ENCODE measurements at regions not wholly inside any gene's neighbourhood (a gene's known extent, or its start where the extent isn't known, plus 50 kb on each side); places are given as distances from the start of the nearest gene placed in this dataset.
A peak's percentile ranks its signal among the peaks of the same experiment; 100 is the strongest.

DNA sequence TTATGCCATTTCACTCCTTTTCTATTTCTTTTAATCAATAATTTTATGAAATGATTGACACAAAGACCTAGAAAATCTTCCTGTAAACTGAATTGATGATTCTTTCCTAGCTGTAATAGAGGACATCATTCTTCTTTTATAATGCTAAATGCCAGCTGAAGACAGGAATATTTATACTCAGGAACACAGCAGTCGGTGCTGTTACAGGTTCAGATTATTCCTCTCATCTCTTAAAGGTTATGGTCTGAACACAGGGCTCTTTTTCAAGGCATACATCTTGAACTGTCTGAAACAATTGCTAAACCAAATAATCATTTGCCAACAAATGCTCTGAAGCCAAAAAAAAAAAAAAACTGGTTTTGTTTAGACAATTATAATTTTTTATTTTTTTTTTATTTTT lies 305.0 kb upstream of the MMADHC start:
- Histone ChIP-seq H3K36me3 (ENCODE audit: control insufficient read depth, insufficient read depth, low read length) (no peaks in the 10 kb centered on the region), H3K4me3 (ENCODE audit: low read depth, low read length) (no peak overlapping the region), H3K27me3 (ENCODE audit: control insufficient read depth, insufficient read depth, low read length) (no peaks in the 10 kb centered on the region)
- no peak for DNase-seq (ENCODE audit: low read depth)
- FAIRE-seq, result no peak
- TF ChIP-seq, protein P1, sequence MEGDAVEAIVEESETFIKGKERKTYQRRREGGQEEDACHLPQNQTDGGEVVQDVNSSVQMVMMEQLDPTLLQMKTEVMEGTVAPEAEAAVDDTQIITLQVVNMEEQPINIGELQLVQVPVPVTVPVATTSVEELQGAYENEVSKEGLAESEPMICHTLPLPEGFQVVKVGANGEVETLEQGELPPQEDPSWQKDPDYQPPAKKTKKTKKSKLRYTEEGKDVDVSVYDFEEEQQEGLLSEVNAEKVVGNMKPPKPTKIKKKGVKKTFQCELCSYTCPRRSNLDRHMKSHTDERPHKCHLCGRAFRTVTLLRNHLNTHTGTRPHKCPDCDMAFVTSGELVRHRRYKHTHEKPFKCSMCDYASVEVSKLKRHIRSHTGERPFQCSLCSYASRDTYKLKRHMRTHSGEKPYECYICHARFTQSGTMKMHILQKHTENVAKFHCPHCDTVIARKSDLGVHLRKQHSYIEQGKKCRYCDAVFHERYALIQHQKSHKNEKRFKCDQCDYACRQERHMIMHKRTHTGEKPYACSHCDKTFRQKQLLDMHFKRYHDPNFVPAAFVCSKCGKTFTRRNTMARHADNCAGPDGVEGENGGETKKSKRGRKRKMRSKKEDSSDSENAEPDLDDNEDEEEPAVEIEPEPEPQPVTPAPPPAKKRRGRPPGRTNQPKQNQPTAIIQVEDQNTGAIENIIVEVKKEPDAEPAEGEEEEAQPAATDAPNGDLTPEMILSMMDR (IDR thresholded peaks at IDR 0.05; ENCODE audit: insufficient read depth, low read length, severe bottlenecking), result no peak

DNA sequence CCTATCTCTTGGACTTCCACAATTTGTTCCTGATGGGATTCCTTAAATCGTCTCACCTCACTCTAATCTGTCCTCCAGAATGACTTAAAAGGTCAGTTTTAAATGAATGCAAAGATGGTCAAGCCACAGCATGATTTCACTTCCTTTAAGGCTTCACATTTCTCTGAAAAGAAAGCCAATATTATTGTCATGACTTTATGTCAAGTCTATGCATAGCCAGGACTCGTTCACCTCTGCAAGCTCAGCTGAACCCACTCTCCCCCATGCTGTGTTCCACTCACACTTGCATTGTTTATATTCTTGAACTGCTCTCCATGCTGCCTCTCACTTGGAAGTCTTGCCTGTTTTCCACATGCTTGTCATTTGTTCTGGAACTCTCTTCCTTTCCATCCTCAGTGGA lies 298.4 kb upstream of the MMADHC start:
- Histone ChIP-seq H3K36me3 (ENCODE audit: control insufficient read depth, insufficient read depth, low read length) (no peaks in the 10 kb centered on the region), H3K4me3 (ENCODE audit: low read depth, low read length) (no peak overlapping the region), H3K27me3 (ENCODE audit: control insufficient read depth, insufficient read depth, low read length) (no peaks in the 10 kb centered on the region)
- FAIRE-seq (no peak), DNase-seq (ENCODE audit: low read depth) (peak; percentile 55)
- TF ChIP-seq, protein P1 (IDR thresholded peaks at IDR 0.05; ENCODE audit: insufficient read depth, low read length, severe bottlenecking), result no peak

DNA sequence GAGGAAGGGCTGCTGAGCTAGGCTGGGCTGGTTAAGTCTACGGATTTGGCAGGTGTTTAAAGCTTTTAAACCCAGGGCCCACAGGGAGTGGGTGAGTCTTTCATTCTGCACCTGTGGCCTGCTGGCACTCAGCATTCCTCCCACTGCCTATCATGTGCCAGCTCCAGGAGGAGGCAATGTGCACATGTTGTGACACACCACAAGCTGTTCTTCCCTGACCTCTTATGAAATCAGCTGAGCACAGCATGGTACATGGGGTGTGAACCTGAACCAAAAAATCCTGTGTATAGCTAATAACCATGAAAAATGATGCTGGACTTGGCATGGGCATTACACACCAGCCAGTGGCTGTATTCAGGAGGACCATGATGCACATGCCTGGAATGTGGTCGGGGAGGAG lies 297.9 kb upstream of the MMADHC start:
- DNase-seq (ENCODE audit: low read depth), result peak; percentile 79
- peak; percentile 90 for FAIRE-seq
- Histone ChIP-seq H3K27me3 (ENCODE audit: control insufficient read depth, insufficient read depth, low read length) (no peaks in the 10 kb centered on the region), H3K4me3 (ENCODE audit: low read depth, low read length) (no peak overlapping the region), H3K36me3 (ENCODE audit: control insufficient read depth, insufficient read depth, low read length) (no peaks in the 10 kb centered on the region)
- TF ChIP-seq, protein P1 (IDR thresholded peaks at IDR 0.05; ENCODE audit: insufficient read depth, low read length, severe bottlenecking), result peak; percentile 15

DNA sequence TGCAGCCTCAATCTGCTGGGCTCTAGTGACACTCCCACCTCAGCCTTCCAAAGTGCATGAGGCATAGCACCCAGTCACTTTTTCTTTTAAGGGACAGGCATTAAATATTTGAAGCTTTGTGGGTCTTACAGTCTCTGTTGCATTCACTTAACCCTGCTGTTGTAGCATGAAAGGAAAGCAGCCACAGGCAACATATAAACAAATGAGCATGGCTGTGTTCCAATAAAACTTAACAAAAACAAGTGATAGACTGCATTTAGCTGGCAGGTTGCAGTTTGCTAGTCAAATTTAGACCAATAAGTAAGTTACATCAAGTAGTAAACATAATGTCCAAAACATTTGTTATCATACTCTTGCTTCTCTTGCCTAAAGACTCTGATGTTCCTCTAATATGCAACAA lies 297.3 kb upstream of the MMADHC start:
- FAIRE-seq (no peak), DNase-seq (ENCODE audit: low read depth) (no peak)
- H3K4me3 ChIP-seq (ENCODE audit: low read depth, low read length), result no peak overlapping the region
- no peaks in the 10 kb centered on the region for H3K36me3 ChIP-seq (ENCODE audit: control insufficient read depth, insufficient read depth, low read length)
- no peaks in the 10 kb centered on the region for H3K27me3 ChIP-seq (ENCODE audit: control insufficient read depth, insufficient read depth, low read length)
- TF ChIP-seq, protein P1 (IDR thresholded peaks at IDR 0.05; ENCODE audit: insufficient read depth, low read length, severe bottlenecking), result no peak

DNA sequence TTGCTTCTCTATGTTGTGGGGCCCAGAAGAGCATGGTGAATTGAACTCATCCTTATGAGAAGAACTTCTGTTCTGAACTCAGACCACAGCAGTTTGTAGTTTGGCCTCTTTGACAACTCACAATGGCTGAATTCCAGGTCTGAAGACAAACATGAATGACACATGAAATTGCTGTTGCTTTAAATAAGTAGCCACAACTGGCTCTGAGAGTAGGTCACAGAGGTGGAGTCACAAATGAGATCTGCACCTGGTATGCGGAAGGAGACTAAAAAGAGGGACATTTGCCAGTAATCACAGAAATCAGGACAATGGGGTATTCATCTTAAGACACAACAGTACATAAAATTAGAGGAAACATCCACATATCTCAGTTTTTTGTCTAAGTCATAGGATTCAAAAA lies 290.3 kb upstream of the MMADHC start:
- DNase-seq (ENCODE audit: low read depth) (peak; percentile 64), FAIRE-seq (no peak)
- H3K4me3 ChIP-seq (ENCODE audit: low read depth, low read length), result no peak overlapping the region
- no peaks in the 10 kb centered on the region for H3K36me3 ChIP-seq (ENCODE audit: control insufficient read depth, insufficient read depth, low read length)
- TF ChIP-seq, protein P1 (IDR thresholded peaks at IDR 0.05; ENCODE audit: insufficient read depth, low read length, severe bottlenecking), result no peak
- no peaks in the 10 kb centered on the region for H3K27me3 ChIP-seq (ENCODE audit: control insufficient read depth, insufficient read depth, low read length)

DNA sequence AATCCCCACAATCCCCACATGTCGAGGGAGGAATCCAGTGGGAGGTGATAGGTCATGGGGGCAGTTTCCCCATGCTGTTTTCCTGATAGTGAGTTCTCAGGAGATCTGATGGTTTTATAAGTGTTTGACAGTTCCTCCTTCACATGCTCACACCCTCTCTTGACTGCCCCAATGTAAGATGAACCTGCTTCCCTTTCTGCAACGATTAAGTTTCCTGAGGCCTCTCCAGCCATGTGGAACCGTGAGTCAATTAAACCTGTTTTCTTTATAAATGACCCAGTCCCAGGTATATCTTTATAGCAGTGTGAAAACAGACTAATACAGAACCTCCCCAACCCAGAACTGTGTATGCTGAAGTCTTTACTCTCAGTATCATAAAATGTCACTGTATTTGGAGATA lies 289.5 kb upstream of the MMADHC start:
- no peak for DNase-seq (ENCODE audit: low read depth)
- TF ChIP-seq, protein P1 (IDR thresholded peaks at IDR 0.05; ENCODE audit: insufficient read depth, low read length, severe bottlenecking), result no peak

More for the DNA sequence above, 289.5 kb upstream of the MMADHC start:
- Histone ChIP-seq H3K4me3 (ENCODE audit: low read depth, low read length) (no peak overlapping the region), H3K36me3 (ENCODE audit: control insufficient read depth, insufficient read depth, low read length) (no peaks in the 10 kb centered on the region), H3K27me3 (ENCODE audit: control insufficient read depth, insufficient read depth, low read length) (no peaks in the 10 kb centered on the region)
- no peak for FAIRE-seq

Data from bronchial epithelial cell (primary cell).